Adrenal gland (tissue), 9 donors: ENCODE measurements at regions not wholly inside any gene's neighbourhood (a gene's known extent, or its start where the extent isn't known, plus 50 kb on each side); places are given as distances from the start of the nearest gene placed in this dataset.

Source experiments
- DNase-seq, 7 donors: peaks; one replicate each; pipeline ENCODE4 v3.0.0-alpha.2; 2019 to 2020
- H3K27ac ChIP-seq, 5 donors: fragments of 200-600 bp; sonication (generic) in 4 of 5; 1 replicate in 3 of 5; 2 replicates in 2 of 5; pipeline versions ENCODE4 v1.5.1 to v1.8.0; 2016 to 2020; ENCODE audit warnings: mild to moderate bottlenecking in 1 of 5
- H3K27me3 ChIP-seq: fragments of 200-600 bp; 2 replicates; pipeline ENCODE4 v1.8.0; 2021
- H3K36me3 ChIP-seq, 2 donors: fragments of 200-600 bp; replicated peaks in 1 of 2; 1 replicate in 1 of 2; 2 replicates in 1 of 2; pipeline versions ENCODE4 v1.5.1 to v1.8.0; 2018 to 2022
- H3K4me1 ChIP-seq, 2 donors: fragments of 200-600 bp; replicated peaks in 1 of 2; 1 replicate in 1 of 2; 2 replicates in 1 of 2; pipeline versions ENCODE4 v1.5.1 to v1.8.0; 2018 to 2021
- H3K4me3 ChIP-seq, 4 donors: fragments of 200-600 bp; sonication (generic) in 3 of 4; one replicate each; pipeline ENCODE4 v1.5.1; 2016 to 2018
- H3K9me3 ChIP-seq, 3 donors: fragments of 200-600 bp; sonication (generic) in 1 of 3; replicated peaks in 1 of 3; 1 replicate in 2 of 3; 2 replicates in 1 of 3; pipeline versions ENCODE4 v1.5.1 to v1.8.0; 2016 to 2021
- POLR2A ChIP-seq, 2 donors: fragments of 450-650 bp; IDR thresholded peaks; one replicate each; pipeline ENCODE4 v1.6.1; 2017; ENCODE audit warnings: antibody characterized with exemption in 2 of 2, mild to moderate bottlenecking in 2 of 2, moderate library complexity in 1 of 2
- WGBS, 4 donors: extraction: QIAGEN DNeasy Blood & Tissue Kit in 2 of 4; methylation state at CpG; one replicate each; pipeline versions ENCODE4 v1.1.5 to v1.1.7; 2013 to 2017; 5-methylcytosine and 5-hydroxymethylcytosine counted together
- intact Hi-C, 2 donors: fragments of 100-400 bp; cut with DNase I; formaldehyde crosslinking; loops; one replicate each; pipeline versions ENCODE4 v1.14.1 to v1.15.0; 2022 to 2023
- TF ChIP-seq, protein P1 (sequence below), 6 experiments: fragments of 450-650 bp in 4 of 6; fragments of 200-600 bp in 2 of 6; sonication (generic) in 1 of 6; IDR thresholded peaks; 1 replicate in 5 of 6; 2 replicates in 1 of 6; pipeline versions ENCODE4 v1.5.1 to v1.8.0; 2016 to 2021; ENCODE audit warnings: antibody characterized with exemption in 6 of 6, mild to moderate bottlenecking in 2 of 6, moderate library complexity in 1 of 6
- donor health status: healthy with polysubstance abuse.
- donor health status: Bipolar disorder and iron deficiency.
- donor health status: DM: yes; HTN: yes; CAD: no.
- donor health status: DM: no; HTN: no; CAD: no.
- donor health status: DM: no; HTN: no; CAD: no.

DNA sequence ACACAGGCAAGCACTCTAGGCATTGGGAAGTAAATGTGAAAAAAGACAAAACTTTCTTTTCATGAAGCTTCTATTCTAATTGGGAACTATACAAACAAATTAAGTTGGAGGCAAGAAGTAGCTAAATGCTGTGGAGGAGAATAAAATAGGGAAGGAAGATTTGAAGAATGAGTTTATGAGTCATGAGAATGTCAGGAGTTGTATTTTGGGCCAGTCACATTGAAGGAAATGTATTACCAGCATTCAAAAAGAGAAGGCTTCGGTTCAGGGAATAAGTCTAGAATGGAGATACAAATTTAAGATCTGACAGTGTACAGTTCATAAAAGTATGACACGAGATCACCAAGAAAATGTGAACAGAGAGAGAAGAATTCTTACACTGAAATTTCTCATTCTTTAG is 666.5 kb downstream of the ADCYAP1 start:
- H3K9me3 ChIP-seq, result no peaks in the 10 kb centered on the region

DNA sequence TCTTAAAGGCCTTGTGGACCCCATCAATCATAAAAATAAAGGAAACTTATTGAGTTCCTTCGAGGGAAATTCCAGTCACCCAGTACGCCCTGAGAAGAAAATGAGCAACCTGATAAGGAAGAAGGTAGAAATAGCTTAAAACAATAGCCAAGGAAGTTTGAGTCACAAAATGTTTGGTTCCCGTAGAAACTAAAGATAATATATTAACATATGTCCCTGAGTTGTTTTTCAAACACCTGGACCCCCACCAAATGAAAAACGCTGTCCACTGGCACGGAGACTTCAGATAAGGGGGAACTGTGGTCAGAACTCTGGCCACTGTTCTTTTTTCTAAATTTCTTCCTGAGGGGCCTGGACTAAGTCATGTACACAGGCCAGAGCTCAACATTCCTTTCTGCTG is 669.1 kb downstream of the ADCYAP1 start:
- no peaks in the 10 kb centered on the region for H3K9me3 ChIP-seq
- H3K4me1 ChIP-seq, result no peaks in the 10 kb centered on the region
- no peaks in the 10 kb centered on the region for H3K36me3 ChIP-seq
- WGBS, 4 donors, result 47 to 55% (median 51%) methylated on average over 5 of the region's 5 CpGs
- no peak overlapping the region for H3K27ac ChIP-seq
- no peaks in the 10 kb centered on the region for H3K27me3 ChIP-seq
- intact Hi-C loops, result no loop called here
- TF ChIP-seq, protein P1, sequence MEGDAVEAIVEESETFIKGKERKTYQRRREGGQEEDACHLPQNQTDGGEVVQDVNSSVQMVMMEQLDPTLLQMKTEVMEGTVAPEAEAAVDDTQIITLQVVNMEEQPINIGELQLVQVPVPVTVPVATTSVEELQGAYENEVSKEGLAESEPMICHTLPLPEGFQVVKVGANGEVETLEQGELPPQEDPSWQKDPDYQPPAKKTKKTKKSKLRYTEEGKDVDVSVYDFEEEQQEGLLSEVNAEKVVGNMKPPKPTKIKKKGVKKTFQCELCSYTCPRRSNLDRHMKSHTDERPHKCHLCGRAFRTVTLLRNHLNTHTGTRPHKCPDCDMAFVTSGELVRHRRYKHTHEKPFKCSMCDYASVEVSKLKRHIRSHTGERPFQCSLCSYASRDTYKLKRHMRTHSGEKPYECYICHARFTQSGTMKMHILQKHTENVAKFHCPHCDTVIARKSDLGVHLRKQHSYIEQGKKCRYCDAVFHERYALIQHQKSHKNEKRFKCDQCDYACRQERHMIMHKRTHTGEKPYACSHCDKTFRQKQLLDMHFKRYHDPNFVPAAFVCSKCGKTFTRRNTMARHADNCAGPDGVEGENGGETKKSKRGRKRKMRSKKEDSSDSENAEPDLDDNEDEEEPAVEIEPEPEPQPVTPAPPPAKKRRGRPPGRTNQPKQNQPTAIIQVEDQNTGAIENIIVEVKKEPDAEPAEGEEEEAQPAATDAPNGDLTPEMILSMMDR (IDR thresholded peaks at IDR 0.05), result no peak
- no peak for DNase-seq
- no peak overlapping the region for H3K4me3 ChIP-seq

More for the DNA sequence above, 666.5 kb downstream of the ADCYAP1 start:
- Histone ChIP-seq H3K36me3 (no peaks in the 10 kb centered on the region), H3K27me3 (no peaks in the 10 kb centered on the region), H3K4me1 (no peaks in the 10 kb centered on the region), H3K27ac (no peak overlapping the region), H3K4me3 (no peak overlapping the region)
- TF ChIP-seq, protein P1 (IDR thresholded peaks at IDR 0.05), result no peak
- TF ChIP-seq POLR2A (IDR thresholded peaks at IDR 0.05), result no peak
- no peak for DNase-seq
- intact Hi-C loops, result no loop called here
- WGBS, 4 donors, result 44 to 65% (median 51%) methylated on average over 2 of the region's 2 CpGs

DNA sequence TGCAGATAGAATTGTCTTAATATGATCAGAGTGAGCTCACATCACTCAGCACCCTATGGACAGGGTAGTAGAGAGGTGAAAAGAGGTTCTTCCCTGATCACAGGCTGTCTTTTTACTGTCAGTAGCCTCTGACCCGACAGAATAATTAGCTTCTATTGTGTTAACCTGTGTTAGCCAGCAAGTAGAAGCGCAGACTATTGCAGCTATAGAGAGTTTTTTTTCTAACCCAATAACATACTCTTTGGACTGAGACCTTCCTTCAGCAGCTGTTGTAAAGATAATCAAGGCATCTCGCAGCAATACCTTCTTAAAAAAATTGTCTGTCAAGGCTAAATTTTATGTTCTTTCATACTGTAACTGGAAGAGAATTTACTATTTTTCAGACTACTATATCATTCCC is 670.4 kb downstream of the ADCYAP1 start:
- no peak overlapping the region for H3K27ac ChIP-seq
- no peaks in the 10 kb centered on the region for H3K27me3 ChIP-seq
- 30 to 58% (median 49%) methylated on average over 3 of the region's 3 CpGs for WGBS, 4 donors
- no peak for DNase-seq
- TF ChIP-seq POLR2A (IDR thresholded peaks at IDR 0.05), result no peak
- TF ChIP-seq, protein P1 (IDR thresholded peaks at IDR 0.05), result no peak
- no peaks in the 10 kb centered on the region for H3K4me1 ChIP-seq
- H3K9me3 ChIP-seq, result no peaks in the 10 kb centered on the region
- no peaks in the 10 kb centered on the region for H3K36me3 ChIP-seq
- intact Hi-C loops, result no loop called here
- H3K4me3 ChIP-seq, result no peak overlapping the region

DNA sequence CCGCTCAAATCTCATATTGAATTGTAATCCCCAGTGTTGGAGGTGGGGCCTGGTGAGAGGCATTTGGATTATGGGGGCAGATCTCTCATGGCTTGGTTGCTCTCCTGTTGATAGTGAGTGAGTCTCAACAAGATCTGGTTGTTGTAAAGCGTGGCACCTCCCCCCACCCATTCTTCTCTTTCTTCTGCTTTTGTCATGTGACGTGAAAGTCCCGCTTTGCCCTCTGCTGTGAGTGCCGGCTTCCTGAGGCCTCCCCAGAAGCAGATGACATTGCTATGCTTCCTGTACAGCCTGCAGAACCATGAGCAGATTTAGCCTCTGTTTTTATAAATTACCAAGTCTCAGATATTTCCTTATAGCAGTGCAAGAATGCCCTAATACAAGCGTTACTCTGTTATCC is 673.8 kb downstream of the ADCYAP1 start:
- no peaks in the 10 kb centered on the region for H3K36me3 ChIP-seq
- H3K27me3 ChIP-seq, result no peaks in the 10 kb centered on the region
- no peaks in the 10 kb centered on the region for H3K9me3 ChIP-seq
- WGBS, 4 donors, result 69 to 73% (median 70%) methylated on average over 6 of the region's 6 CpGs
- peak in 3 of 7 donors; percentile 17 to 53 (median 30) for DNase-seq
- H3K4me3 ChIP-seq, result no peak overlapping the region
- H3K27ac ChIP-seq, result no peak overlapping the region
- no peaks in the 10 kb centered on the region for H3K4me1 ChIP-seq
- intact Hi-C loops, result no loop called here
- TF ChIP-seq, protein P1 (IDR thresholded peaks at IDR 0.05), result no peak
- TF ChIP-seq POLR2A (IDR thresholded peaks at IDR 0.05), result no peak
